IPS-18a (cell line): ENCODE measurements at regions not wholly inside any gene's neighbourhood (a gene's known extent, or its start where the extent isn't known, plus 50 kb on each side); places are given as distances from the start of the nearest gene placed in this dataset.

Source experiments
- H3K27ac ChIP-seq: one replicate; pipeline ENCODE4 v1.5.1; 2013; ENCODE audit warnings: low read length
- H3K27me3 ChIP-seq: one replicate; pipeline ENCODE4 v1.6.1; 2013; ENCODE audit warnings: mild to moderate bottlenecking, low read length; ENCODE audit not compliant: control insufficient read depth, insufficient read depth
- H3K36me3 ChIP-seq: one replicate; pipeline ENCODE4 v1.6.1; 2013; ENCODE audit warnings: low read depth, low read length; ENCODE audit not compliant: control insufficient read depth
- H3K4me1 ChIP-seq: one replicate; pipeline ENCODE4 v1.6.1; 2013; ENCODE audit warnings: low read depth, low read length; ENCODE audit not compliant: control insufficient read depth
- H3K4me3 ChIP-seq: one replicate; pipeline ENCODE4 v1.5.1; 2013; ENCODE audit warnings: low read length
- H3K9ac ChIP-seq: one replicate; pipeline ENCODE4 v1.6.1; 2013; ENCODE audit warnings: mild to moderate bottlenecking, low read length, moderate library complexity
- H3K9me3 ChIP-seq: one replicate; pipeline ENCODE4 v1.6.1; 2013; ENCODE audit warnings: low read depth, low read length; ENCODE audit not compliant: control insufficient read depth

- Histone ChIP-seq H3K27ac (no peak overlapping the region), H3K4me1 (peaks cover 84% of the 10 kb centered on the region), H3K36me3 (no peaks in the 10 kb centered on the region), H3K9me3 (no peaks in the 10 kb centered on the region), H3K4me3 (no peak overlapping the region), H3K9ac (peak overlapping the region; percentile 32), H3K27me3 (no peaks in the 10 kb centered on the region)
Observed at GRCh38 chr5:88393716-88394535, 125.3 kb upstream of the TMEM161B start.

GRCh38 chr5:88393042-88393441 is 124.4 kb upstream of the TMEM161B start:
- peaks cover 86% of the 10 kb centered on the region for H3K4me1 ChIP-seq
- H3K27me3 ChIP-seq: no peaks in the 10 kb centered on the region
- H3K36me3 ChIP-seq: no peaks in the 10 kb centered on the region
- no peak overlapping the region for H3K9ac ChIP-seq
- no peaks in the 10 kb centered on the region for H3K9me3 ChIP-seq
- no peak overlapping the region for H3K4me3 ChIP-seq
- no peak overlapping the region for H3K27ac ChIP-seq

DNA sequence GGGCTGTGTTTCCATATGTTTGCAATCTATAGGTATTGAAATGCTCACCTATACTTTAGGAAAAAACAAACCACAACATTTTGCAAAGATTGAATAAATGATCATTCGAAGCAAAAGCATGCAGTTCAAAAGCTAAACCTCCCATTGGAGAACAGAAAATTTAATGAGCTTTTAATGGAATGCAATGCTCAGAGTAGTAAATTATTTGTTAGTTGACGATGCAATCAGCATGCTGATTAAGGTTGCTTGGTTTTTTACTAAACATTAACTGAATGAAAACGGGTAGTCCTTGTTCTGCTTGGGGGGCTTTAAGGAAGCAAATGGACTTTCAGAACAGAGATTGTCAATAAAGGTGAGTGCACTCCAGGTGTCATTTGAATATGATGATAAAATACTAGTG is 123.3 kb upstream of the TMEM161B start:
- no peak overlapping the region for H3K9ac ChIP-seq
- no peaks in the 10 kb centered on the region for H3K27me3 ChIP-seq
- no peaks in the 10 kb centered on the region for H3K36me3 ChIP-seq
- peaks cover 76% of the 10 kb centered on the region for H3K4me1 ChIP-seq
- H3K4me3 ChIP-seq: no peak overlapping the region
- H3K27ac ChIP-seq: no peak overlapping the region
- no peaks in the 10 kb centered on the region for H3K9me3 ChIP-seq

DNA sequence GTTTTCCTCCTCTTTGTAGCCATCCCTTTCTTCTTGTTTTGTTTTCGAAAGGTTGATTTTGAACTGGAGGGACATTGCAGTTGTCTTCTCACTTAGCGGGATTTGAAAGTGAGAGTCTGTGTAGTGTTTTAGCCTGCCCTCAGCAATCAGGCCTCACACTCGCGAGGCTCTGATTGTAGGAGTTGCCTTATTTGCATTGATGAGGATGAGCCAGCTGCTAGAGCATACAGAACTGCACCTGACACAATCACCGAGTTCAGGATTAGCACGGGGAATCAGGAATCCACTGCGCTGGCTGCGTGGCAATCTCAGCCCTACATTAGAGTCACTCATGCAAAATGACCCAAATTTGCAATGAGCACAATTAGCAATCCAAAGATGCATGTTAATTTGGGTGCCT is 122.5 kb upstream of the TMEM161B start:
- Histone ChIP-seq H3K9ac (no peak overlapping the region), H3K27ac (no peak overlapping the region), H3K4me1 (peaks cover 75% of the 10 kb centered on the region), H3K36me3 (no peaks in the 10 kb centered on the region), H3K27me3 (no peaks in the 10 kb centered on the region), H3K9me3 (no peaks in the 10 kb centered on the region), H3K4me3 (no peak overlapping the region)

GRCh38 chr5:88390481-88390880 is 121.8 kb upstream of the TMEM161B start:
- no peaks in the 10 kb centered on the region for H3K36me3 ChIP-seq
- H3K27me3 ChIP-seq: no peaks in the 10 kb centered on the region
- H3K4me3 ChIP-seq: no peak overlapping the region
- H3K9me3 ChIP-seq: no peaks in the 10 kb centered on the region
- H3K4me1 ChIP-seq: peaks cover 70% of the 10 kb centered on the region
- no peak overlapping the region for H3K27ac ChIP-seq
- no peak overlapping the region for H3K9ac ChIP-seq

DNA sequence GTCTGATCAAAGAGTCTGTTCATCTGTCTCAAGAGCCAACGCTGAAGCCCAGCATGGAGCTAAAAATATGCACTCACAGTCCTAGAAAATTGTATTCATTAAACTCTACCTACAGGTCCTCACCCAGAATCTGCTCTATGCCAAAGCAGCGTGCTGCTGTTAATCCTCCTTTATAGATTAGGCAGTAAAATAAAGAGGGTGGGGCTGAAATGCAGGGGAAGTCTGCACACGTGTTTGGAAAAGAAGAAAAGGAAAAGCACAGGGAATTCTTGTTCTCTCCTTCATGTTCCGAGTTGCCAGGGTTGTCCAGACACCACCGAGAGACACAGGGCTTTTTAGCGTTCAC is 121.4 kb upstream of the TMEM161B start:
- no peak overlapping the region for H3K9ac ChIP-seq
- no peaks in the 10 kb centered on the region for H3K9me3 ChIP-seq
- H3K27me3 ChIP-seq: no peaks in the 10 kb centered on the region
- no peak overlapping the region for H3K4me3 ChIP-seq
- no peak overlapping the region for H3K27ac ChIP-seq
- H3K4me1 ChIP-seq: peaks cover 66% of the 10 kb centered on the region
- H3K36me3 ChIP-seq: no peaks in the 10 kb centered on the region

GRCh38 chr5:88389338-88390095 is 120.9 kb upstream of the TMEM161B start:
- H3K27ac ChIP-seq: no peak overlapping the region
- H3K9ac ChIP-seq: peak overlapping the region; percentile 55
- H3K9me3 ChIP-seq: no peaks in the 10 kb centered on the region
- peaks cover 61% of the 10 kb centered on the region for H3K4me1 ChIP-seq
- no peaks in the 10 kb centered on the region for H3K27me3 ChIP-seq
- H3K36me3 ChIP-seq: no peaks in the 10 kb centered on the region
- no peak overlapping the region for H3K4me3 ChIP-seq

DNA sequence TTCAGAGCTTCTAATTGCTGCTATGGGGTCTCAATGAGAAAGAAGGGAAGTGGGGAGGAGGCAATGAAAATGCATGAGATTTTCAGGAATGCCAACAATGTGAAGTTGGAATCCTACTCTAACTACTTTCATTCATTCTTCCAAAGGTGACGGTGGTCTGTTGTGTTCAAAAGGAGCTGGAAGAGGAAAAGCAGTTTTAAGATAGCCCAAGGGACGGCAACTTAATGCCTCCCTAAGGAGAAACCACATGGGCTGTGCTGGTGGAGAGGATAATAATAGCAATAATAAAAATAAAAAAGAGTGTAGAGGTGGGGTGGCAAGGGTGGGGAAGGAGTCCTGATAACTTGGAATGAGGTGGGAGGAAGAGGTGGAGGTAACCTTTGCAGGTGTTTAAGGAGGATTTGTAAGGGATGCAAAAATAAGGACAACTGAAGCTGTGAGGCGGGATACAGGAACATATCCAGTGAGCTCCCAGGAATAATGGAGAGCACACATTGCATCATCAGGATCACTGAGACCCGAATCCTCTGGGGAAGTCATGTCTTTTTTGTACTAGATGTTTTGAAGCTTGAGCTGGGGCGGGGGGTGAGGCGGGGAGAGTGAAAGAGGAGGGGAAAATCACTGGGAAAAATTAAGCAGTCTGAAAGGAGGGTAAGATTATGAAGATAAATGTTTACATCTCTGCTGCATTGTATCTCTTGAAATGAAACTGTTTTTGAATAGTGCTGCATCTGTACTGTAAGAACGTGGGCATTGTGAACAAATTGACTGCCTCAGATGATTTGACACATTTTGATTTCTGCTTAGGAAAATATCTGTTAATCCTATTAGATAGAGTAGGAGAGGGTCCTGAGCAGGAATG is 120.1 kb upstream of the TMEM161B start:
- Histone ChIP-seq H3K27ac (peak overlapping the region; percentile 71), H3K9me3 (no peaks in the 10 kb centered on the region), H3K4me1 (peaks cover 53% of the 10 kb centered on the region), H3K4me3 (no peak overlapping the region), H3K9ac (peak overlapping the region; percentile 55), H3K36me3 (no peaks in the 10 kb centered on the region), H3K27me3 (no peaks in the 10 kb centered on the region)

DNA sequence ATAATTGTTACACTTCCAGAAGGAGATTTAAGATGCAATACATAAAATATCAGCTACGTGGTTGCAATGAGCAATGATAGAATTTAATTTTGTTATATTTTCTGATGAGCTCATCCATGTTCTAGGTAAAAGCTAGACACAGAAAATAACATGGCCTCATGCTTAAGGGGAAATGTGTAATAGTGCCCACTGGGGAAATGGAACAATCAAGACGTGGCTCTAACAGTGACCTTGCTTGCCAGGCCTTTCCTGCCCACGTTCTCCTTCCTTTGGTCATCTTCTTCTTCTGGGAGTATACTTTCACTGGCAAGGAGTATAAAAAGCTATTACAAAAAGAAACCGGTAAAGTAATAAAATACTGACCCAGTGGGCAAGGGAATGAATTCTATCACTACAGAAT is 116.2 kb upstream of the TMEM161B start:
- Histone ChIP-seq H3K36me3 (no peaks in the 10 kb centered on the region), H3K4me1 (peaks cover 28% of the 10 kb centered on the region), H3K9me3 (no peaks in the 10 kb centered on the region), H3K9ac (no peak overlapping the region), H3K27ac (no peak overlapping the region), H3K27me3 (no peaks in the 10 kb centered on the region), H3K4me3 (no peak overlapping the region)

DNA sequence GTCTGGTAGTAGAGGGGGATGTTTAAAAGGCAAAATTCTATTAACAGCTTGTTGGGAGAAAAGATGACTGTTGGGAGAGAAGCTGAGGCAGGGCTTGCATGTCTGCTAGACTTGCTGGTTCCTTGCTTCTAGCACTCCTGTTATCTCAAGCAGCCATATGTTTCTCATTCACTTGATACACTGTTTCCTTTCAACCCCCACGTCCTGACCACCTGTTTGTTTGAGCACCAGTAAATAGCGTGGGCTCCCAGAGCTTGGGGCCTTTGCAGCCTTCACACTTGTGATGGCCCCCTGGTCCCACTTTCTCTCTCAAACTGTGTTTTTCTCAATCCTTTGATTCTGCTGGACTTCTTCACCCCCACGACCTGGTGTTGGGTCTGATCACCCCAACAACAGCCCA is 111.7 kb upstream of the TMEM161B start:
- H3K27me3 ChIP-seq: no peaks in the 10 kb centered on the region
- no peak overlapping the region for H3K4me3 ChIP-seq
- H3K4me1 ChIP-seq: no peaks in the 10 kb centered on the region
- H3K9me3 ChIP-seq: no peaks in the 10 kb centered on the region
- no peak overlapping the region for H3K27ac ChIP-seq
- H3K36me3 ChIP-seq: no peaks in the 10 kb centered on the region
- no peak overlapping the region for H3K9ac ChIP-seq
